H1 (cell line): ENCODE measurements at regions not wholly inside any gene's neighbourhood (a gene's known extent, or its start where the extent isn't known, plus 50 kb on each side); places are given as distances from the start of the nearest gene placed in this dataset.

Experiments used
- CHD2 ChIP-seq: IDR thresholded peaks from 2 replicates; pipeline ENCODE4 v1.6.1; 2012; ENCODE audit warnings: low read length, improper control_type of control experiment
- EZH2 ChIP-seq: fragments of 200-600 bp; sonication (generic); IDR thresholded peaks from 2 replicates; pipeline ENCODE4 v1.7.1; 2012; ENCODE audit warnings: low read depth, mild to moderate bottlenecking, moderate library complexity, low read length, inconsistent platforms; ENCODE audit not compliant: severe bottlenecking
- YY1 ChIP-seq: IDR thresholded peaks from 2 replicates; pipeline ENCODE4 v1.6.1; 2011; ENCODE audit warnings: low read depth, mild to moderate bottlenecking, low read length
- TF ChIP-seq, protein P1 (sequence below), 3 experiments: IDR thresholded peaks; 1 replicate in 2 of 3; 2 replicates in 1 of 3; pipeline versions ENCODE4 v1.5.1 to v1.6.1; 2011; ENCODE audit warnings: low read length in 3 of 3, mild to moderate bottlenecking in 3 of 3, inconsistent platforms in 2 of 3, low read depth in 1 of 3, moderate library complexity in 1 of 3; ENCODE audit not compliant: insufficient read depth in 1 of 3; ENCODE audit errors: control extremely low read depth in 1 of 3
- TF ChIP-seq, protein P2 (sequence below): IDR thresholded peaks from 2 replicates; pipeline ENCODE4 v1.6.1; 2012; ENCODE audit warnings: inconsistent platforms

DNA sequence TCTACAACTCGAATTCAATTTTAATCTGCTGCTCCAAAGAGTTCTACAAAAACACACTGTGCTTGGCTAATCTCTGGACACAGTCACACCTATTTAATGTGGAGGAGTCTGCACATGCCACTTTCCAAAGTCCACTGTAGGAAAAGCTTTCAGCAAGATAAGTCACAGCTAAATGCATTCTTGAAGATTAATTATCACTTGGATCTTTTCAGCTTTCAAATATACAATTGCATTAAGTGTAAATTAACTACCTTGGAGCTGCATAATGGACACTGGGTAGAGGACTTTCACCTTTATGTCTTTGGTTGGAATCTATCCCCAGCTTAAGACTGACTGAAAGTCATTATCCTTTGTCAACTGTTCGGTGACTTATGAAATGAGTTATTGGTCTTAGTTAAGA, 565.1 kb downstream of the PIK3C3 start:
- no peak for TF ChIP-seq EZH2
- TF ChIP-seq CHD2, result no peak
- TF ChIP-seq YY1, result no peak
- TF ChIP-seq, protein P1, sequence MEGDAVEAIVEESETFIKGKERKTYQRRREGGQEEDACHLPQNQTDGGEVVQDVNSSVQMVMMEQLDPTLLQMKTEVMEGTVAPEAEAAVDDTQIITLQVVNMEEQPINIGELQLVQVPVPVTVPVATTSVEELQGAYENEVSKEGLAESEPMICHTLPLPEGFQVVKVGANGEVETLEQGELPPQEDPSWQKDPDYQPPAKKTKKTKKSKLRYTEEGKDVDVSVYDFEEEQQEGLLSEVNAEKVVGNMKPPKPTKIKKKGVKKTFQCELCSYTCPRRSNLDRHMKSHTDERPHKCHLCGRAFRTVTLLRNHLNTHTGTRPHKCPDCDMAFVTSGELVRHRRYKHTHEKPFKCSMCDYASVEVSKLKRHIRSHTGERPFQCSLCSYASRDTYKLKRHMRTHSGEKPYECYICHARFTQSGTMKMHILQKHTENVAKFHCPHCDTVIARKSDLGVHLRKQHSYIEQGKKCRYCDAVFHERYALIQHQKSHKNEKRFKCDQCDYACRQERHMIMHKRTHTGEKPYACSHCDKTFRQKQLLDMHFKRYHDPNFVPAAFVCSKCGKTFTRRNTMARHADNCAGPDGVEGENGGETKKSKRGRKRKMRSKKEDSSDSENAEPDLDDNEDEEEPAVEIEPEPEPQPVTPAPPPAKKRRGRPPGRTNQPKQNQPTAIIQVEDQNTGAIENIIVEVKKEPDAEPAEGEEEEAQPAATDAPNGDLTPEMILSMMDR (IDR thresholded peaks at IDR 0.05; ENCODE audit: control extremely low read depth in 1 of 3, insufficient read depth in 1 of 3, low read depth in 1 of 3, low read length in 3 of 3), result no peak
- TF ChIP-seq, protein P2, sequence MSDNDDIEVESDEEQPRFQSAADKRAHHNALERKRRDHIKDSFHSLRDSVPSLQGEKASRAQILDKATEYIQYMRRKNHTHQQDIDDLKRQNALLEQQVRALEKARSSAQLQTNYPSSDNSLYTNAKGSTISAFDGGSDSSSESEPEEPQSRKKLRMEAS, result no peak
